VCaP (cell line): ENCODE measurements at regions not wholly inside any gene's neighbourhood (a gene's known extent, or its start where the extent isn't known, plus 50 kb on each side); places are given as distances from the start of the nearest gene placed in this dataset.
"Not testable (repeated sequence)": the region's sequence is repeated elsewhere in the genome, so short reads cannot be mapped to it uniquely, and the experiment has no call there.

ENCODE experiments used
- H3K27ac ChIP-seq: fragments of 450-650 bp; 2 replicates; pipeline ENCODE4 v1.5.1; 2017
- TF ChIP-seq, protein P1 (sequence below): fragments of 450-650 bp; conservative IDR thresholded peaks from 2 replicates; pipeline ENCODE4 v1.5.1; 2017; ENCODE audit warnings: mild to moderate bottlenecking, moderate library complexity

DNA sequence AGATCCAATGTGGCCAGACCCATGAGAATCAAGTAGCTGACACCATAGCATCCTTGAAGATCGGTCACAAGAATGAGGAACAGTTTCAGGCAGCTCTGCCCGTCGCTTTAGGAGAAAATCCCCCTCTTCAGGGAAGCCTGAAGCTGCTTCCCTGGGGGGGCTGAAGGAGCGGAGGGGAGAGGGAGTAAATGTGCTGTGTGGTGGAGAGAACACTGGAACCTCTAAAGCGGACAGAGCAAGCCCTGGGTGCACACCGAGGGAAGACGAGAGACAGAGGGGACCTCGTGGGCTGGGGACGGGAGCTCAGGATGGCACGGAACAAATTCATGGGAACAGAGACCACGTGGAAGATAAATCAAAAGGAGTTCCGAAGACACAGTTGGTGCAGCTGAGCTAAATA lies 154.3 kb downstream of the NDUFA10 start:
- TF ChIP-seq, protein P1, sequence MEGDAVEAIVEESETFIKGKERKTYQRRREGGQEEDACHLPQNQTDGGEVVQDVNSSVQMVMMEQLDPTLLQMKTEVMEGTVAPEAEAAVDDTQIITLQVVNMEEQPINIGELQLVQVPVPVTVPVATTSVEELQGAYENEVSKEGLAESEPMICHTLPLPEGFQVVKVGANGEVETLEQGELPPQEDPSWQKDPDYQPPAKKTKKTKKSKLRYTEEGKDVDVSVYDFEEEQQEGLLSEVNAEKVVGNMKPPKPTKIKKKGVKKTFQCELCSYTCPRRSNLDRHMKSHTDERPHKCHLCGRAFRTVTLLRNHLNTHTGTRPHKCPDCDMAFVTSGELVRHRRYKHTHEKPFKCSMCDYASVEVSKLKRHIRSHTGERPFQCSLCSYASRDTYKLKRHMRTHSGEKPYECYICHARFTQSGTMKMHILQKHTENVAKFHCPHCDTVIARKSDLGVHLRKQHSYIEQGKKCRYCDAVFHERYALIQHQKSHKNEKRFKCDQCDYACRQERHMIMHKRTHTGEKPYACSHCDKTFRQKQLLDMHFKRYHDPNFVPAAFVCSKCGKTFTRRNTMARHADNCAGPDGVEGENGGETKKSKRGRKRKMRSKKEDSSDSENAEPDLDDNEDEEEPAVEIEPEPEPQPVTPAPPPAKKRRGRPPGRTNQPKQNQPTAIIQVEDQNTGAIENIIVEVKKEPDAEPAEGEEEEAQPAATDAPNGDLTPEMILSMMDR, result no peak
- no peak overlapping the region for H3K27ac ChIP-seq

DNA sequence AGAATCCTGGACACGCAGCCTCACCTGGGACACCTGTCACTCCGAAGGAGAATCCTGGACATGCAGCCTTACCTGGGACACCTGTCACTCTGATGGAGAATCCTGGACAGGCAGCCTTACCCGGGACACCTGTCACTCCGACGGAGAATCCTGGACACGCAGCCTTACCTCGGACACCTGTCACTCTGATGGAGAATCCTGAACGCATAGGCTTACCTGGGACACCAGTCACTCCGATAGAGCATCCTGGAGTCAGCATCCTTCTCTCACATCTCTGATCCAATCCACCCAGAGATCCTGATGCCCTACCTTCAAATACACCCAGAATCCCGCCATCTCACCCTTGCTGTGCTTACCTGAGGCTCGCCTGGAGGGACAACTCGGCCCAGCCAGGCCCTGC lies 154.9 kb downstream of the NDUFA10 start:
- TF ChIP-seq, protein P1, result no peak
- no peak overlapping the region for H3K27ac ChIP-seq

DNA sequence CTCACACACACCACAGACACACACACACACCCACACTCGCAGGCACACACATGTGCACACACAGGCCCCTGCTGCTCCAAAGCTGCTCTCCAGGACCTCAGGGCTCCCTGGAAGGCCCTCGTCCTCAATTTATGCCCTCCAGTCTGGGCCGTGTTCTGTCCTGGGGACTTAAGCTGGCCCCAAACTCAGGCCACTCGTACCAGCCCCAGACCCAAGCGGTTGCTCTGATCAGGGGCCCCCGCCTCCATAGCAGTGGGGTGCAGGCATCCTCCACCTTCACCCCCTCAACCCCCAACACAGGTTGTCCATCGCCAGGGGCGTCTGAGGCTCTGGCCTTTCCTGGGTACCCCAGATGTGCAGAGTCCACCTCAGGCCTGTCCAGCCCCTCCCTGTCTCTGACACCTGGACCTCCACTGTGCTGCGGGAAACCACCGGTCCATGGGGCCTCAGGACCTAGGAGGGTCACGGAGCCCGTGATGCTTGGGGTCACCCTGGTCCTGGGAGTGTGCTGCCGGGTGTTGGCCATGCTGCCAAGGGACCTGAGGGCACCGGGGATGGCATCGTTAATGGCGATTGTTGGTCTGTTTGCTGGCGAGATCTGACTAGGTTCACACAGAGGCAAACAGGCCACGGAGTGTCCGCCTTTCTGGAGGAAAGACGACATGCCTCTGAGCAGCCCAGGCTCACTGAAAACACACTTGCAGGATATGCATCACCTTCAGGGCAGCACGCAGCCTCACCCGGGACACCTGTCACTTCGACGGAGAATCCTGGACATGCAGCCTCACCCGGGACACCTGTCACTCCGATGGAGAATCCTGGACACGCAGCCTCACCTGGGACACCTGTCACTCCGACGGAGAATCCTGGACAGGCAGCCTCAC lies 155.6 kb downstream of the NDUFA10 start:
- TF ChIP-seq, protein P1, result no peak
- H3K27ac ChIP-seq, result no peak overlapping the region

DNA sequence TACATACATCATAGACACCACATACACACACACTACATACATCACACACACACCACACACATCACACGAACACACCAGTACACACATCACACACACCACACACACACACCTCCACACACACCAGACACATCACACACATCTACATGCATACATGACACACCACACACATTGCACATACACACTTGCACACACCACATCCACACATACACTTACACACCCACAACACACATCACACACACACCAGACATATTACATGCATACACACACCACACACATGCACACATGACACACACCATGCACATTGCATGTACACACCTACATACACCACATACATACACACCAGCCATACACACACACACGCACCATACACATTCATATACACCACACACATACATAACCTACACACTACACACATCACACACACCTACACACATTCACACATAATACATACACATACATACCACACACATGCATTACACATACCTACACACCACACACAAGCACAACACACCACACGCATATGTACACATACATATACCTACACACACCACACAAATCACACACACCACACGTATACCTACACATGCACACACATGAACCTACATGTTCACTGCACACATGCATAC lies 156.5 kb downstream of the NDUFA10 start:
- TF ChIP-seq, protein P1, result no peak
- no peak overlapping the region for H3K27ac ChIP-seq

DNA sequence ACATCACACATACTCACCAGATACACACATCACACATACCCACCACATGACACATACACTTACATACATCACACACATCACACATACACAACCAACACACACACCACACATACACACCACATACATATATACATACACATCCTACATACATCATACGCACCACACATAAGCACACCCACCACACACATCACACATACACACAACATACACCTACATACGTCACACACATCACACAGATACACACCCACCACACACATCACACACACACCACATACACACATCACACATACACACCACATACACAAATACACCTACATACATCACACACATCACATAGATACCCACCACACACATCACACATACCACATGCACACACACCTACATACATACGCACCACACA lies 158.4 kb downstream of the NDUFA10 start:
- TF ChIP-seq, protein P1, result no peak
- no peak overlapping the region for H3K27ac ChIP-seq

DNA sequence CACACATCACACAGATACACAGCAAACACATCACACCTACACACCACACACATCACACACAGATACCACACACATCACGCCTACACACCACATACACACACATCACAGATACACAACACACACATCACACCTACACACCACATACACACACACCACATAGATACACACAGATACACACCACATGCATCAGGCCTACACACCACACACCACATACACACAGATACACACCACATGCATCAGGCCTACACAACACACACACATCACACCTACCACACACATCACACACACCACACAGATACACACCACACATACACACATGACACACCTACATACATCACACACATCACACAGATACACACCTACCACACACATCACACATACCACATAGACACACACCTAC lies 158.8 kb downstream of the NDUFA10 start:
- TF ChIP-seq, protein P1, result no peak
- H3K27ac ChIP-seq, result no peak overlapping the region

DNA sequence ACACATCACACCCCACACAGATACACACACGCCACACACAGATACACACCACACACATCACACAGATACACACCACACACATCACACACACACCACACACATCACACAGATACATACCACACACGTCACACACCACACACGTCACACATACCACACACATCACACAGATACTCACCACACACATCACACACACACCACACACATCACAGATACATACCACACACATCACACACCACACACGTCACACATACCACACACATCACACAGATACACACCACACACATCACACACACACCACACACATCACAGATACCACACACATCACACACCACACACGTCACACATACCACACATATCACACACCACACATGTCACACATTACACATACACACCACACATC lies 159.3 kb downstream of the NDUFA10 start:
- H3K27ac ChIP-seq, result not testable (repeated sequence)
